Tibial nerve (tissue), 4 donors: ENCODE measurements at regions not wholly inside any gene's neighbourhood (a gene's known extent, or its start where the extent isn't known, plus 50 kb on each side); places are given as distances from the start of the nearest gene placed in this dataset.

ENCODE experiments used
- EP300 ChIP-seq, 2 donors: sonication (generic); formaldehyde crosslinking; IDR thresholded peaks; one replicate each; pipeline ENCODE4 v1.6.1; 2017; ENCODE audit warnings: antibody characterized with exemption in 2 of 2, mild to moderate bottlenecking in 1 of 2
- POLR2A ChIP-seq, 2 donors: fragments of 450-650 bp; IDR thresholded peaks; one replicate each; pipeline ENCODE4 v1.6.1; 2017; ENCODE audit warnings: antibody characterized with exemption in 2 of 2, mild to moderate bottlenecking in 2 of 2, moderate library complexity in 2 of 2
- TF ChIP-seq, protein P1 (sequence below), 5 experiments: fragments of 200-600 bp in 3 of 5; fragments of 450-650 bp in 2 of 5; sonication (generic) in 3 of 5; IDR thresholded peaks; one replicate each; pipeline ENCODE4 v1.5.1; 2016 to 2019; ENCODE audit warnings: antibody characterized with exemption in 5 of 5, mild to moderate bottlenecking in 3 of 5, moderate library complexity in 2 of 5

DNA sequence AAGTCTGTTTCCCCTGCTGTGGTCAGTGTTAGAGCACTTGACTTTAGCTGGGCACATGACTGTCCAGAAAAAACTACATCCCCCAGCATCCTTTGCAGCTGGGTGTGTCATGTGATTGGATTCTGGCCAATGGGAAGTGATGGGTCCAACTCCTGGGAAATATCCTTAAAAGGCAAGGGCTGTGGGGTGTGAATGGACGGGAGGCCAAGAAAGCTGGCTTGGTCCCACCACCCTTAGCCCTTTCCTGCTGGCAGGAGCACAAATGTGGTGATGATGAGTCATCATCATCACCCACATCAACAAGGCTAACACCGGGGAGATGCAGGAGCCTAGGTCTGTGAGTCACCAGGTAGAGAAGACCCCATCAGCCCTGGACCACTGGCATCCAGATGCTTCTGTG lies 341.7 kb downstream of the C16orf95 start:
- TF ChIP-seq, protein P1, sequence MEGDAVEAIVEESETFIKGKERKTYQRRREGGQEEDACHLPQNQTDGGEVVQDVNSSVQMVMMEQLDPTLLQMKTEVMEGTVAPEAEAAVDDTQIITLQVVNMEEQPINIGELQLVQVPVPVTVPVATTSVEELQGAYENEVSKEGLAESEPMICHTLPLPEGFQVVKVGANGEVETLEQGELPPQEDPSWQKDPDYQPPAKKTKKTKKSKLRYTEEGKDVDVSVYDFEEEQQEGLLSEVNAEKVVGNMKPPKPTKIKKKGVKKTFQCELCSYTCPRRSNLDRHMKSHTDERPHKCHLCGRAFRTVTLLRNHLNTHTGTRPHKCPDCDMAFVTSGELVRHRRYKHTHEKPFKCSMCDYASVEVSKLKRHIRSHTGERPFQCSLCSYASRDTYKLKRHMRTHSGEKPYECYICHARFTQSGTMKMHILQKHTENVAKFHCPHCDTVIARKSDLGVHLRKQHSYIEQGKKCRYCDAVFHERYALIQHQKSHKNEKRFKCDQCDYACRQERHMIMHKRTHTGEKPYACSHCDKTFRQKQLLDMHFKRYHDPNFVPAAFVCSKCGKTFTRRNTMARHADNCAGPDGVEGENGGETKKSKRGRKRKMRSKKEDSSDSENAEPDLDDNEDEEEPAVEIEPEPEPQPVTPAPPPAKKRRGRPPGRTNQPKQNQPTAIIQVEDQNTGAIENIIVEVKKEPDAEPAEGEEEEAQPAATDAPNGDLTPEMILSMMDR (IDR thresholded peaks at IDR 0.05) = no peak
- TF ChIP-seq POLR2A (IDR thresholded peaks at IDR 0.05) (no peak), EP300 (IDR thresholded peaks at IDR 0.05) (peak in 1 of 2 donors; percentile 48)
